Large intestine (tissue), 3 donors: ENCODE measurements at regions not wholly inside any gene's neighbourhood (a gene's known extent, or its start where the extent isn't known, plus 50 kb on each side); places are given as distances from the start of the nearest gene placed in this dataset.

ENCODE experiments used
- DNase-seq, 2 donors: peaks; one replicate each; pipeline versions ENCODE4 v3.0.0 to v3.0.0-alpha.2; 2013
- H3K27ac ChIP-seq: one replicate; pipeline ENCODE4 v1.5.1; 2013; ENCODE audit warnings: low read length
- H3K27me3 ChIP-seq: 2 replicates; pipeline ENCODE4 v1.6.1; 2013; ENCODE audit warnings: low read length; ENCODE audit not compliant: control insufficient read depth, insufficient read depth
- H3K36me3 ChIP-seq: 2 replicates; pipeline ENCODE4 v1.6.1; 2013; ENCODE audit warnings: low read length; ENCODE audit not compliant: control insufficient read depth, insufficient read depth
- H3K4me1 ChIP-seq: one replicate; pipeline ENCODE4 v1.6.1; 2013; ENCODE audit warnings: low read length; ENCODE audit not compliant: control insufficient read depth, insufficient read depth
- H3K4me3 ChIP-seq: one replicate; pipeline ENCODE4 v1.5.1; 2013; ENCODE audit warnings: low read length
- H3K9me3 ChIP-seq: one replicate; pipeline ENCODE4 v1.6.1; 2013; ENCODE audit warnings: mild to moderate bottlenecking, low read depth, low read length, moderate library complexity; ENCODE audit not compliant: control insufficient read depth
- WGBS: methylation state at CpG from one replicate; pipeline ENCODE4 v1.1.5; 2013; ENCODE audit warnings: low lambda C conversion rate; ENCODE audit not compliant: insufficient coverage; 5-methylcytosine and 5-hydroxymethylcytosine counted together

- WGBS = 80% methylated on average over 3 of the region's 4 CpGs
Observed at GRCh38 chr5:33235824-33236223, 204.9 kb upstream of the TARS1 start.

GRCh38 chr5:33237471-33237870, 203.3 kb upstream of the TARS1 start:
- DNase-seq = no peak
- no peaks in the 10 kb centered on the region for H3K9me3 ChIP-seq
- H3K27ac ChIP-seq = no peak overlapping the region
- H3K4me3 ChIP-seq = no peak overlapping the region
- H3K4me1 ChIP-seq = no peaks in the 10 kb centered on the region
- no peaks in the 10 kb centered on the region for H3K27me3 ChIP-seq
- no peaks in the 10 kb centered on the region for H3K36me3 ChIP-seq

More at GRCh38 chr5:33235824-33236223, 204.9 kb upstream of the TARS1 start:
- Histone ChIP-seq H3K9me3 (no peaks in the 10 kb centered on the region), H3K27ac (no peak overlapping the region), H3K4me1 (no peaks in the 10 kb centered on the region), H3K4me3 (no peak overlapping the region), H3K36me3 (no peaks in the 10 kb centered on the region), H3K27me3 (no peaks in the 10 kb centered on the region)
- DNase-seq = no peak

GRCh38 chr5:33238826-33239695, 201.7 kb upstream of the TARS1 start:
- Histone ChIP-seq H3K4me3 (no peak overlapping the region), H3K4me1 (no peaks in the 10 kb centered on the region), H3K27ac (no peak overlapping the region), H3K9me3 (no peaks in the 10 kb centered on the region), H3K36me3 (no peaks in the 10 kb centered on the region), H3K27me3 (no peaks in the 10 kb centered on the region)
- WGBS = no CpG with 5 or more reads among the region's 3 CpGs
- no peak for DNase-seq

- Histone ChIP-seq H3K27me3 (no peaks in the 10 kb centered on the region), H3K4me3 (no peak overlapping the region), H3K27ac (no peak overlapping the region), H3K4me1 (no peaks in the 10 kb centered on the region), H3K9me3 (no peaks in the 10 kb centered on the region), H3K36me3 (no peaks in the 10 kb centered on the region)
- WGBS = 79% methylated on average over 4 of the region's 6 CpGs
- no peak for DNase-seq
Observed at GRCh38 chr5:33240558-33240957, 200.2 kb upstream of the TARS1 start.

GRCh38 chr5:33241802-33242201, 199.0 kb upstream of the TARS1 start:
- no peaks in the 10 kb centered on the region for H3K27me3 ChIP-seq
- no CpG with 5 or more reads among the region's 4 CpGs for WGBS
- no peak overlapping the region for H3K4me3 ChIP-seq
- no peak overlapping the region for H3K27ac ChIP-seq
- H3K4me1 ChIP-seq = no peaks in the 10 kb centered on the region
- H3K9me3 ChIP-seq = no peaks in the 10 kb centered on the region
- DNase-seq = no peak
- H3K36me3 ChIP-seq = no peaks in the 10 kb centered on the region

GRCh38 chr5:33242277-33242676, 198.5 kb upstream of the TARS1 start:
- no peaks in the 10 kb centered on the region for H3K4me1 ChIP-seq
- H3K27ac ChIP-seq = no peak overlapping the region
- H3K9me3 ChIP-seq = no peaks in the 10 kb centered on the region
- DNase-seq = no peak
- H3K27me3 ChIP-seq = no peaks in the 10 kb centered on the region
- no peak overlapping the region for H3K4me3 ChIP-seq
- H3K36me3 ChIP-seq = no peaks in the 10 kb centered on the region
- WGBS = no CpG with 5 or more reads among the region's 2 CpGs

GRCh38 chr5:33244441-33245150, 196.2 kb upstream of the TARS1 start:
- no peak overlapping the region for H3K4me3 ChIP-seq
- no peaks in the 10 kb centered on the region for H3K27me3 ChIP-seq
- WGBS = no CpG with 5 or more reads among the region's 4 CpGs
- DNase-seq = no peak
- H3K9me3 ChIP-seq = no peaks in the 10 kb centered on the region
- no peaks in the 10 kb centered on the region for H3K36me3 ChIP-seq
- H3K27ac ChIP-seq = no peak overlapping the region
- no peaks in the 10 kb centered on the region for H3K4me1 ChIP-seq

GRCh38 chr5:33254579-33254978, 186.2 kb upstream of the TARS1 start:
- Histone ChIP-seq H3K9me3 (no peaks in the 10 kb centered on the region), H3K4me3 (no peak overlapping the region), H3K27ac (no peak overlapping the region), H3K27me3 (no peaks in the 10 kb centered on the region), H3K36me3 (no peaks in the 10 kb centered on the region), H3K4me1 (no peaks in the 10 kb centered on the region)
- WGBS = 75% methylated on average over 1 of the region's 1 CpG
- no peak for DNase-seq

GRCh38 chr5:33257807-33258429, 182.8 kb upstream of the TARS1 start:
- no peaks in the 10 kb centered on the region for H3K4me1 ChIP-seq
- H3K4me3 ChIP-seq = no peak overlapping the region
- 100% methylated on average over 1 of the region's 4 CpGs for WGBS
- no peak for DNase-seq
- H3K9me3 ChIP-seq = no peaks in the 10 kb centered on the region
- no peaks in the 10 kb centered on the region for H3K27me3 ChIP-seq
- H3K36me3 ChIP-seq = no peaks in the 10 kb centered on the region
- no peak overlapping the region for H3K27ac ChIP-seq

GRCh38 chr5:33258553-33258952, 182.2 kb upstream of the TARS1 start:
- Histone ChIP-seq H3K4me1 (no peaks in the 10 kb centered on the region), H3K27me3 (no peaks in the 10 kb centered on the region), H3K27ac (no peak overlapping the region), H3K9me3 (no peaks in the 10 kb centered on the region), H3K36me3 (no peaks in the 10 kb centered on the region), H3K4me3 (no peak overlapping the region)
- no peak for DNase-seq
- no CpG with 5 or more reads among the region's 2 CpGs for WGBS
